OCI-LY3 (cell line): ENCODE measurements at regions not wholly inside any gene's neighbourhood (a gene's known extent, or its start where the extent isn't known, plus 50 kb on each side); places are given as distances from the start of the nearest gene placed in this dataset.

Source experiments
- EZH2phosphoT487 ChIP-seq: fragments of 200-600 bp; shearing (Covaris generic); IDR thresholded peaks from 2 replicates; pipeline ENCODE4 v1.6.1; 2018; ENCODE audit warnings: antibody characterized with exemption, mixed run types, low read depth
- TF ChIP-seq, protein P1 (sequence below): fragments of 200-600, 300-600 bp; sonication (generic); IDR thresholded peaks from 2 replicates; pipeline ENCODE4 v1.5.1; 2014; ENCODE audit warnings: antibody characterized with exemption, low read length, low read depth

DNA sequence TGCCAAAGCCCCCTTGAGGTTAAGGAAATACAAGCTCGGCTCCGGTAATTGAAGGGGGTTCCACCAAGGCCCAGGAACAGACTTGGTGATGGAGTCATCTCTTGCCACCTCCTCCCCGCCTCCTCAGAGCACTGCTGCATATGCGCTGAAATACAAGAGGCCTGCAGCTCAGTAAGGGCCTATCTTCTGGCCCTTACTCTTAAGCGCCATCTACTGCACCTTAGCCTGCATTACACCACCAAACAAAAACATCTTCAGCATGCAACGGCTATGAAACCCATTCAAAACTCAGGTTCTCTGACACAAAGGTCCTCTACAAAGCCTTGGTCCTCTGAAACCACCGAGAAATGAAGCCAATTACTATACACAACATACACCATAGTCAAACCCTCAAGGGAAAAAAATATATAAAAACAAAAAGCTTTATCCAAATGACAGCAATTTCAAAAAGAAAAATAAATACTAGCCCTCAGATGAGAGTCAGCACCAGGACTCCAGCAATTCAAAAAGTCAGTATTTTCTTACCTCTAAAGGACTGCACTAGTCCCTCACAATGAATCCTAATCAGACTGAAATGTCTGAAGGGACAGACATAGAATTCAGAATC, 176.8 kb upstream of the TBX20 start:
- TF ChIP-seq, protein P1, sequence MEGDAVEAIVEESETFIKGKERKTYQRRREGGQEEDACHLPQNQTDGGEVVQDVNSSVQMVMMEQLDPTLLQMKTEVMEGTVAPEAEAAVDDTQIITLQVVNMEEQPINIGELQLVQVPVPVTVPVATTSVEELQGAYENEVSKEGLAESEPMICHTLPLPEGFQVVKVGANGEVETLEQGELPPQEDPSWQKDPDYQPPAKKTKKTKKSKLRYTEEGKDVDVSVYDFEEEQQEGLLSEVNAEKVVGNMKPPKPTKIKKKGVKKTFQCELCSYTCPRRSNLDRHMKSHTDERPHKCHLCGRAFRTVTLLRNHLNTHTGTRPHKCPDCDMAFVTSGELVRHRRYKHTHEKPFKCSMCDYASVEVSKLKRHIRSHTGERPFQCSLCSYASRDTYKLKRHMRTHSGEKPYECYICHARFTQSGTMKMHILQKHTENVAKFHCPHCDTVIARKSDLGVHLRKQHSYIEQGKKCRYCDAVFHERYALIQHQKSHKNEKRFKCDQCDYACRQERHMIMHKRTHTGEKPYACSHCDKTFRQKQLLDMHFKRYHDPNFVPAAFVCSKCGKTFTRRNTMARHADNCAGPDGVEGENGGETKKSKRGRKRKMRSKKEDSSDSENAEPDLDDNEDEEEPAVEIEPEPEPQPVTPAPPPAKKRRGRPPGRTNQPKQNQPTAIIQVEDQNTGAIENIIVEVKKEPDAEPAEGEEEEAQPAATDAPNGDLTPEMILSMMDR: peak; percentile 67
- no peak for TF ChIP-seq EZH2phosphoT487
